Panc1 (cell line): ENCODE measurements at regions not wholly inside any gene's neighbourhood (a gene's known extent, or its start where the extent isn't known, plus 50 kb on each side); places are given as distances from the start of the nearest gene placed in this dataset.

Source experiments
- ATAC-seq: fragments of 200-7000 bp; cut with Tn5 transposase; 2 replicates; pipeline ENCODE4 v1.9.1; 2020; ENCODE audit warnings: mild to moderate bottlenecking, moderate library complexity
- BruUV-seq: library from RNA; stranded (reverse); fragments of 400-500 nt; replicated peaks from 2 replicates; lab custom pipeline; 2021; lab: Mats Ljungman, UMichigan
- CTCF ChIA-PET: fragments of 300-600 bp; sonication (Branson Sonifier 250); formaldehyde crosslinking; loops from one replicate; lab custom pipeline; 2022; ENCODE audit warnings: antibody characterized with exemption; lab: Charles Lee
- POLR2A ChIA-PET: fragments of 300-600 bp; sonication (Branson Sonifier 250); formaldehyde crosslinking; loops from one replicate; lab custom pipeline; 2022; ENCODE audit warnings: antibody characterized with exemption; lab: Charles Lee
- DNase-seq: peaks from one replicate; pipeline ENCODE4 v3.0.0-alpha.2; 2010; ENCODE audit warnings: low read depth, low spot score
- H3K27ac ChIP-seq: 2 replicates; pipeline ENCODE4 v1.5.1; 2011; ENCODE audit warnings: mild to moderate bottlenecking, low read length, inconsistent platforms
- H3K27me3 ChIP-seq: fragments of 200-500 bp; sonication (Bioruptor generic); 2 replicates; pipeline ENCODE4 v1.6.0; 2014; ENCODE audit warnings: low read length, inconsistent platforms; ENCODE audit not compliant: control insufficient read depth, insufficient read depth
- H3K36me3 ChIP-seq: fragments of 200-500 bp; sonication (Bioruptor generic); 2 replicates; pipeline ENCODE4 v1.5.1; 2014; ENCODE audit warnings: inconsistent platforms, mild to moderate bottlenecking, low read length, moderate library complexity; ENCODE audit not compliant: control insufficient read depth, insufficient read depth
- H3K4me1 ChIP-seq: 2 replicates; pipeline ENCODE4 v1.5.1; 2011; ENCODE audit warnings: inconsistent platforms, mild to moderate bottlenecking, low read length, moderate library complexity; ENCODE audit not compliant: control insufficient read depth, insufficient read depth
- H3K4me3 ChIP-seq, 2 experiments: 2 replicates each; pipeline ENCODE4 v1.5.1; 2011 to 2012; ENCODE audit warnings: low read depth in 2 of 2, low read length in 2 of 2, mild to moderate bottlenecking in 2 of 2, inconsistent platforms in 1 of 2, moderate library complexity in 1 of 2
- H3K9me3 ChIP-seq: fragments of 200-500 bp; sonication (Bioruptor generic); 2 replicates; pipeline ENCODE4 v1.5.1; 2014; ENCODE audit warnings: low read depth, mild to moderate bottlenecking, inconsistent platforms, low read length, moderate library complexity; ENCODE audit not compliant: control insufficient read depth, insufficient read depth
- CTCF ChIP-seq: fragments of 450-650 bp; IDR thresholded peaks from 2 replicates; pipeline ENCODE4 v1.5.1; 2017; ENCODE audit warnings: mild to moderate bottlenecking
- POLR2AphosphoS5 ChIP-seq: IDR thresholded peaks from 2 replicates; pipeline ENCODE4 v1.6.1; 2012; ENCODE audit warnings: mild to moderate bottlenecking, low read depth, low read length, moderate library complexity
- REST ChIP-seq, 2 experiments: IDR thresholded peaks; 2 replicates each; pipeline ENCODE4 v1.6.1; 2011 to 2012; ENCODE audit warnings: low read depth in 2 of 2, control low read depth in 1 of 2, low read length in 1 of 2, mild to moderate bottlenecking in 1 of 2, moderate library complexity in 1 of 2; ENCODE audit not compliant: insufficient read depth in 1 of 2
- SIN3A ChIP-seq: IDR thresholded peaks from 2 replicates; pipeline ENCODE4 v1.6.1; 2012; ENCODE audit warnings: low read depth, mild to moderate bottlenecking, low read length, moderate library complexity, borderline replicate concordance; ENCODE audit not compliant: insufficient read depth
- TCF7L2 ChIP-seq: IDR thresholded peaks from 2 replicates; pipeline ENCODE4 v1.6.1; 2011; ENCODE audit warnings: mild to moderate bottlenecking, low read depth, low read length, inconsistent platforms
- in situ Hi-C: cut with HindIII; loops from 2 replicates; pipeline ENCODE4 v1.10.0; 2016; ENCODE audit warnings: low sequenced_read_pairs, low pct_unique_long_range_greater_than_20kb
- intact Hi-C: fragments of 100-400 bp; cut with micrococcal nuclease; formaldehyde crosslinking; loops from one replicate; pipeline ENCODE4 v1.10.0; 2022; ENCODE audit not compliant: unreplicated experiment

- no peak overlapping the region for H3K4me3 ChIP-seq
- H3K36me3 ChIP-seq: no peaks in the 10 kb centered on the region
- TF ChIP-seq CTCF (no peak), POLR2AphosphoS5 (no peak), REST (IDR thresholded peaks at IDR 0.05; ENCODE audit: insufficient read depth in 1 of 2, low read depth in 2 of 2, low read length in 1 of 2) (no peak), TCF7L2 (no peak), SIN3A (no peak)
- ChIA-PET CTCF (no interaction called here), POLR2A (no interaction called here)
- no TSS peak for BruUV-seq
- no peak overlapping the region for H3K27ac ChIP-seq
- intact Hi-C loops (no loop called here), in situ Hi-C loops (no loop called here)
- ATAC-seq (no peak), DNase-seq (no peak)
- H3K4me1 ChIP-seq: no peaks in the 10 kb centered on the region
- H3K9me3 ChIP-seq: no peaks in the 10 kb centered on the region
- no peaks in the 10 kb centered on the region for H3K27me3 ChIP-seq
These were observed 275.3 kb downstream of the ALDH8A1 start for GRCh38 chr6:134674562-134674961.

GRCh38 chr6:134669485-134669884 lies 280.4 kb downstream of the ALDH8A1 start:
- intact Hi-C loops: no loop called here
- DNase-seq (no peak), ATAC-seq (no peak)
- Histone ChIP-seq H3K27me3 (no peaks in the 10 kb centered on the region), H3K4me1 (no peaks in the 10 kb centered on the region), H3K27ac (no peak overlapping the region), H3K36me3 (no peaks in the 10 kb centered on the region), H3K9me3 (no peaks in the 10 kb centered on the region), H3K4me3 (no peak overlapping the region)
- BruUV-seq: no TSS peak
- ChIA-PET CTCF (no interaction called here), POLR2A (no interaction called here)
- in situ Hi-C loops: no loop called here
- no peak for TF ChIP-seq SIN3A
- TF ChIP-seq CTCF: no peak
- no peak for TF ChIP-seq TCF7L2
- no peak for TF ChIP-seq POLR2AphosphoS5
- TF ChIP-seq REST (IDR thresholded peaks at IDR 0.05; ENCODE audit: insufficient read depth in 1 of 2, low read depth in 2 of 2, low read length in 1 of 2): no peak
